Ovary (tissue), 7 donors: ENCODE measurements at regions not wholly inside any gene's neighbourhood (a gene's known extent, or its start where the extent isn't known, plus 50 kb on each side); places are given as distances from the start of the nearest gene placed in this dataset.

Experiments used
- DNase-seq, 5 donors: peaks; one replicate each; pipeline ENCODE4 v3.0.0-alpha.2; 2019 to 2020
- H3K27ac ChIP-seq, 2 donors: fragments of 200-600 bp; one replicate each; pipeline versions ENCODE4 v1.5.1 to v1.8.0; 2019 to 2022
- H3K27me3 ChIP-seq: fragments of 200-600 bp; one replicate; pipeline ENCODE4 v1.8.0; 2022
- H3K36me3 ChIP-seq: fragments of 200-600 bp; sonication (generic); one replicate; pipeline ENCODE4 v1.5.1; 2019
- H3K4me1 ChIP-seq: one replicate; pipeline ENCODE4 v1.8.1; 2013; ENCODE audit warnings: mild to moderate bottlenecking, moderate library complexity; ENCODE audit not compliant: insufficient read depth
- H3K4me3 ChIP-seq: fragments of 200-600 bp; sonication (generic); one replicate; pipeline ENCODE4 v1.5.1; 2017
- H3K9me3 ChIP-seq, 2 donors: fragments of 200-600 bp in 1 of 2; sonication (generic) in 1 of 2; one replicate each; pipeline versions ENCODE4 v1.5.1 to v1.8.1; 2013 to 2019; ENCODE audit warnings: mild to moderate bottlenecking in 1 of 2, moderate library complexity in 1 of 2
- EP300 ChIP-seq: sonication (generic); formaldehyde crosslinking; IDR thresholded peaks from one replicate; pipeline ENCODE4 v1.6.1; 2017; ENCODE audit warnings: antibody characterized with exemption
- POLR2A ChIP-seq: fragments of 450-650 bp; IDR thresholded peaks from one replicate; pipeline ENCODE4 v1.6.1; 2017; ENCODE audit warnings: antibody characterized with exemption, mild to moderate bottlenecking, moderate library complexity
- whole genome bisulfite sequencing, 3 donors: extraction: QIAGEN DNeasy Blood & Tissue Kit in 1 of 3; methylation state at CpG; one replicate each; pipeline versions ENCODE4 v1.1.5 to v1.1.7; 2013 to 2017; 5-methylcytosine and 5-hydroxymethylcytosine counted together
- intact Hi-C, 4 donors: fragments of 100-400 bp; cut with DNase I; formaldehyde crosslinking; loops; one replicate each; pipeline versions ENCODE4 v1.11.0 to v1.15.1; 2022 to 2023
- TF ChIP-seq, protein P1 (sequence below), 3 donors: fragments of 450-650 bp in 2 of 3; fragments of 200-600 bp in 1 of 3; IDR thresholded peaks; one replicate each; pipeline versions ENCODE4 v1.5.1 to v1.8.0; 2016 to 2022; ENCODE audit warnings: antibody characterized with exemption in 3 of 3, mild to moderate bottlenecking in 1 of 3
- donor health status: DM: no; HTN: no; CAD: no; lungs with moderate emphysema.
- donor health status: DM: no; HTN: no; CAD: no.
- donor health status: Bipolar disorder and iron deficiency.
- donor health status: DM: no; HTN: no; CAD: no.
- donor health status: DM: yes; HTN: yes; CAD: no.

DNA sequence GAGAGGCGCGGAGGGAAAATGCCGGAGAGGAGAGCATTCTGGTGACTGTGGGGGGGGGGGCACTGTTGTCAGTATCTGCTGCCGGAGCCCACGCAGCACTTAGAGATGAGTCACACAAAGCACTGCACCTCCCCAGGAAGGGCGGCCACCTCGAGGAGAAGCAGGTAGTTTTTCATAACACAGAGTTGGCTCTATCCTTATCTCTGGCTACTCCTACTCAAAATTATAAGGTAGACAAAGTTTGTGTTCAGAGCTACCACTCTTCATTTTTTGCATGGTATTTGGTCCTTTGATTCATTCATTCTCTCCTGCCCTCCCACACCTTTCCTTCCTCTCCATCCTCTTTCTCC is 76.2 kb upstream of the SCOC start:
- DNase-seq = peak; percentile 33 to 44 (median 34)
- intact Hi-C loops = no loop called here
- H3K27me3 ChIP-seq = no peaks in the 10 kb centered on the region
- peaks cover 6% of the 10 kb centered on the region for H3K4me1 ChIP-seq
- H3K36me3 ChIP-seq = no peaks in the 10 kb centered on the region
- no peak overlapping the region for H3K4me3 ChIP-seq
- H3K9me3 ChIP-seq = no peaks in the 10 kb centered on the region
- WGBS, 3 donors = 7 to 16% (median 14%) methylated on average over 7 of the region's 7 CpGs
- H3K27ac ChIP-seq = no peak overlapping the region
- TF ChIP-seq POLR2A = no peak
- no peak for TF ChIP-seq EP300
- TF ChIP-seq, protein P1, sequence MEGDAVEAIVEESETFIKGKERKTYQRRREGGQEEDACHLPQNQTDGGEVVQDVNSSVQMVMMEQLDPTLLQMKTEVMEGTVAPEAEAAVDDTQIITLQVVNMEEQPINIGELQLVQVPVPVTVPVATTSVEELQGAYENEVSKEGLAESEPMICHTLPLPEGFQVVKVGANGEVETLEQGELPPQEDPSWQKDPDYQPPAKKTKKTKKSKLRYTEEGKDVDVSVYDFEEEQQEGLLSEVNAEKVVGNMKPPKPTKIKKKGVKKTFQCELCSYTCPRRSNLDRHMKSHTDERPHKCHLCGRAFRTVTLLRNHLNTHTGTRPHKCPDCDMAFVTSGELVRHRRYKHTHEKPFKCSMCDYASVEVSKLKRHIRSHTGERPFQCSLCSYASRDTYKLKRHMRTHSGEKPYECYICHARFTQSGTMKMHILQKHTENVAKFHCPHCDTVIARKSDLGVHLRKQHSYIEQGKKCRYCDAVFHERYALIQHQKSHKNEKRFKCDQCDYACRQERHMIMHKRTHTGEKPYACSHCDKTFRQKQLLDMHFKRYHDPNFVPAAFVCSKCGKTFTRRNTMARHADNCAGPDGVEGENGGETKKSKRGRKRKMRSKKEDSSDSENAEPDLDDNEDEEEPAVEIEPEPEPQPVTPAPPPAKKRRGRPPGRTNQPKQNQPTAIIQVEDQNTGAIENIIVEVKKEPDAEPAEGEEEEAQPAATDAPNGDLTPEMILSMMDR (IDR thresholded peaks at IDR 0.05) = no peak

DNA sequence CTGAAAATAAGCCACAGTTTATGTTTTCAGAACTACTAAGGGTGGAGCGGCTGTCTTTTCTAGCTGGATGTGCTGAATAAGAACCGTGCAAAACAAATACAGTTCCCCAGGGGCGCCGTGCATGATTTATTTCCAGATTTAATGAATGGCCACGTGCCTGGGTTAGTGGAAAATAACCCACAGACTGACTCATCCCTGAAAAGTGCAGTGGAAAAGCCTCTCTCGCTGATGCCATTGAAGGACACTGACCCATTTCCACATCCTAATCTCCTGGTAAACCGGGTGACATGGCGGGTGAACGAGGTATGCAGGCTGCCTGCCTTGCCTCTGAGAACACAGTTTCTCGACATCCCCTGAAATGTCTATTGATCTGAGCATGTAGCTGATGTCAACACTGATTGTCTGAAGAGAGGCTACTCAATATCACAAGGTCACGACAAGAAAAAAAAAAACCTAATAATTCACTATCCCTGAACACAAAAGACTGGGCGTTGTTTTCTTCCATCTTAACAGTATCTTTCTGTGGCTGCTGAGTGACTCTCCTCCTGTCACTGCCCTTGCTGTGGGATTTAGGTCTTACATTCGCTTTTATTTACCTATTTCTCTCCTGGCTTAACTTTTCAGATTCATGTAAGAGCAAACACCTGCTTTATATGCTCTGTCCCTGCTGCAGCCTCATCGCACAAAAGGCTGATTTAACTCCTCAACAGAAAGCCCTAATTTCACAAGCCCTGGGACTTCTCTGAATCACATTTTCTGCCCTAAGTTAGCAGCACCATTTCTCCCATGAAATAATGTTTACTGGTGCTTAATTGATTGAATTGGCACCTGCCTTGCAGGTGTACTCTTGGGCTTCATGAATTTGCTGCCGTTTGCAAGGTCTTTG is 76.9 kb upstream of the SCOC start:
- Histone ChIP-seq H3K4me1 (peaks cover 6% of the 10 kb centered on the region), H3K9me3 (no peaks in the 10 kb centered on the region), H3K27me3 (no peaks in the 10 kb centered on the region), H3K27ac (no peak overlapping the region), H3K4me3 (peak overlapping the region; percentile 4), H3K36me3 (no peaks in the 10 kb centered on the region)
- WGBS, 3 donors = 4 to 12% (median 6%) methylated on average over 15 of the region's 15 CpGs
- TF ChIP-seq EP300 (no peak), POLR2A (no peak)
- TF ChIP-seq, protein P1 (IDR thresholded peaks at IDR 0.05) = no peak
- peak; percentile 65 to 86 (median 66) for DNase-seq
- intact Hi-C loops = no loop called here

DNA sequence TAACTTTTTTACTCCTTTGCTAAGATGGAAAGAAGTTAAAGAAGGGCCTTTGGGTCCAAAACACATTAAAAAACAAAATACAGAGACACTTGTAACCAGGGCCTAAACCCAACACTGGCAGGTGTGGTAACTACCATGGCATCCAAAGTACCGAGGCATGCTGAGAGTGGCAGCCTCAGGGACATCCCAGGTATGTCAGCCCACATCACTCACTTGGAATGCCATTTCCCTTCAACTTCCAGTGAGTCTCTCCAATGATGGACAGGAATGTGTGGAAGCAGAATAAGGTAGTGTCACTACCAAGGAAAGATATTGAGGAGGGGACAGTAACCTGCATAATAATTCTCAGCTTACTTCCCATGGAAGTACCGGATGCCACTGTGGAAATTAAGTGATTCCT is 79.5 kb upstream of the SCOC start:
- DNase-seq = no peak
- Histone ChIP-seq H3K27ac (no peak overlapping the region), H3K4me3 (no peak overlapping the region), H3K36me3 (no peaks in the 10 kb centered on the region), H3K9me3 (no peaks in the 10 kb centered on the region), H3K4me1 (peaks cover 6% of the 10 kb centered on the region), H3K27me3 (no peaks in the 10 kb centered on the region)
- intact Hi-C loops = no loop called here
- 96 to 99% (median 97%) methylated on average over 2 of the region's 2 CpGs for WGBS, 3 donors
- TF ChIP-seq, protein P1 (IDR thresholded peaks at IDR 0.05) = no peak
- no peak for TF ChIP-seq EP300
- TF ChIP-seq POLR2A = no peak

DNA sequence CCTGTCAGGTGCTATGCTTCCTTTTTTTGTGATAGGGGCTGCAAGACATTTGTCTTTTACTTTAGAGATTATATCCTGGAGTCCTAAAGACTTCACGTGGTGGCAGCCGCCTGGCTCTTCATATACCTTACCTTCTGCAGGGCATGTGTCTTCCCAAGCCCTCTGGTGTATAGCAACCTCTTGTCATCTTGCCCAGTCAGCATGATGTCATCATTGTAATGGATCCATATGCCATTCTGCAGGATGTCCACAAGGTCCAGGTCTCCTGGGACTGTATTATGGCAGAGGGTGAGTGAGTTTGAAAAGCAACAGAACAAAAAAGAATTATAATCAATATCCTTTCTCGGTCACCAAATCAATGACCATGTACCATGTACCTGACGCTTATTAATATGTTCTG is 82.2 kb upstream of the SCOC start:
- no peaks in the 10 kb centered on the region for H3K36me3 ChIP-seq
- H3K4me1 ChIP-seq = peaks cover 11% of the 10 kb centered on the region
- no peaks in the 10 kb centered on the region for H3K27me3 ChIP-seq
- H3K27ac ChIP-seq = no peak overlapping the region
- intact Hi-C loops = no loop called here
- WGBS, 3 donors = 93 to 97% (median 97%) methylated on average over 4 of the region's 4 CpGs
- TF ChIP-seq EP300 = no peak
- TF ChIP-seq, protein P1 (IDR thresholded peaks at IDR 0.05) = no peak
- TF ChIP-seq POLR2A = no peak
- no peak for DNase-seq
- H3K4me3 ChIP-seq = no peak overlapping the region
- H3K9me3 ChIP-seq = no peaks in the 10 kb centered on the region
